Sigmoid colon (tissue), 6 donors: ENCODE measurements at regions not wholly inside any gene's neighbourhood (a gene's known extent, or its start where the extent isn't known, plus 50 kb on each side); places are given as distances from the start of the nearest gene placed in this dataset.

Experiments
- DNase-seq: peaks from one replicate; pipeline ENCODE4 v3.0.0-alpha.2; 2019
- H3K27ac ChIP-seq, 4 donors: fragments of 200-600 bp; sonication (generic); one replicate each; pipeline ENCODE4 v1.5.1; 2016 to 2019; ENCODE audit warnings: mild to moderate bottlenecking in 1 of 4
- H3K27me3 ChIP-seq, 3 donors: fragments of 200-600 bp; sonication (generic); one replicate each; pipeline ENCODE4 v1.5.1; 2019; ENCODE audit warnings: mild to moderate bottlenecking in 1 of 3
- H3K36me3 ChIP-seq, 4 donors: fragments of 200-600 bp; sonication (generic); one replicate each; pipeline ENCODE4 v1.5.1; 2016 to 2019
- H3K4me1 ChIP-seq, 4 donors: fragments of 200-600 bp; sonication (generic); one replicate each; pipeline ENCODE4 v1.5.1; 2017 to 2019
- H3K4me3 ChIP-seq, 4 donors: fragments of 200-600 bp; sonication (generic); one replicate each; pipeline ENCODE4 v1.5.1; 2017 to 2019; ENCODE audit warnings: mild to moderate bottlenecking in 2 of 4, moderate library complexity in 1 of 4
- H3K9me3 ChIP-seq, 4 donors: fragments of 200-600 bp in 3 of 4; sonication (generic) in 3 of 4; one replicate each; pipeline versions ENCODE4 v1.5.1 to v1.6.1; 2013 to 2019
- EP300 ChIP-seq, 4 donors: sonication (generic); formaldehyde crosslinking; IDR thresholded peaks; one replicate each; pipeline ENCODE4 v1.6.1; 2017; ENCODE audit warnings: antibody characterized with exemption in 4 of 4
- POLR2A ChIP-seq, 2 donors: fragments of 450-650 bp; IDR thresholded peaks; one replicate each; pipeline ENCODE4 v1.6.1; 2016; ENCODE audit warnings: antibody characterized with exemption in 2 of 2, mild to moderate bottlenecking in 2 of 2, moderate library complexity in 2 of 2
- POLR2AphosphoS5 ChIP-seq, 4 donors: sonication (generic); formaldehyde crosslinking; IDR thresholded peaks; one replicate each; pipeline ENCODE4 v1.6.1; 2017; ENCODE audit warnings: antibody characterized with exemption in 4 of 4
- WGBS, 2 donors: extraction: QIAGEN DNeasy Blood & Tissue Kit; methylation state at CpG; one replicate each; pipeline ENCODE4 v1.1.7; 2013; 5-methylcytosine and 5-hydroxymethylcytosine counted together
- intact Hi-C: fragments of 100-400 bp; cut with DNase I; formaldehyde crosslinking; loops from one replicate; pipeline ENCODE4 v1.15.1; 2023
- TF ChIP-seq, protein P1 (sequence below), 4 experiments: fragments of 450-650 bp in 3 of 4; fragments of 200-600 bp in 1 of 4; IDR thresholded peaks; one replicate each; pipeline ENCODE4 v1.5.1; 2016 to 2019; ENCODE audit warnings: antibody characterized with exemption in 4 of 4, mild to moderate bottlenecking in 3 of 4, moderate library complexity in 2 of 4
- donor health status: healthy with polysubstance abuse.
- donor health status: healthy.

DNA sequence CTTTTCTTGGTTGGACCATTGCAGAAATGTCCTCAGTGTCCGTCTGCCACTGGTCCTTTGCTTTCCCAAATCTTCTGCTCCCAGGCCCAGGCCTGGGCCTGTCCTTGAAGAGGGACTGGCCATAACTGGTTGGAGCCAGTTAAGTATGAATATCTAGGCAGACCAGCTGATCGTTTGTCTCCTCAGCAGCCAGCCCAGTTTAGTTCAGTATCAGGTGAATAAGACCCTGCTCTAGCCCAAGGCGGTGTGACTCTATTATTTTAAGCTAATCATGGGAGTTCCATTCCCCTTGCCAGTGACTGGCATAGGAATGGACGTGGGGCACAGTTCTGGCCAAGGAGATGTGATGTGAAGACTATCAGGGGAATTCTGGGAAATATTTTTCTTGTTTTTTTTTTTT lies 73.9 kb upstream of the RASGRF1 start:
- WGBS, 2 donors, result 76 to 86% methylated on average over 4 of the region's 4 CpGs
- Histone ChIP-seq H3K27me3 (no peaks in the 10 kb centered on the region), H3K4me3 (no peak overlapping the region), H3K36me3 (no peaks in the 10 kb centered on the region), H3K9me3 (no peaks in the 10 kb centered on the region), H3K4me1 (no peaks in the 10 kb centered on the region), H3K27ac (no peak overlapping the region)
- TF ChIP-seq, protein P1, sequence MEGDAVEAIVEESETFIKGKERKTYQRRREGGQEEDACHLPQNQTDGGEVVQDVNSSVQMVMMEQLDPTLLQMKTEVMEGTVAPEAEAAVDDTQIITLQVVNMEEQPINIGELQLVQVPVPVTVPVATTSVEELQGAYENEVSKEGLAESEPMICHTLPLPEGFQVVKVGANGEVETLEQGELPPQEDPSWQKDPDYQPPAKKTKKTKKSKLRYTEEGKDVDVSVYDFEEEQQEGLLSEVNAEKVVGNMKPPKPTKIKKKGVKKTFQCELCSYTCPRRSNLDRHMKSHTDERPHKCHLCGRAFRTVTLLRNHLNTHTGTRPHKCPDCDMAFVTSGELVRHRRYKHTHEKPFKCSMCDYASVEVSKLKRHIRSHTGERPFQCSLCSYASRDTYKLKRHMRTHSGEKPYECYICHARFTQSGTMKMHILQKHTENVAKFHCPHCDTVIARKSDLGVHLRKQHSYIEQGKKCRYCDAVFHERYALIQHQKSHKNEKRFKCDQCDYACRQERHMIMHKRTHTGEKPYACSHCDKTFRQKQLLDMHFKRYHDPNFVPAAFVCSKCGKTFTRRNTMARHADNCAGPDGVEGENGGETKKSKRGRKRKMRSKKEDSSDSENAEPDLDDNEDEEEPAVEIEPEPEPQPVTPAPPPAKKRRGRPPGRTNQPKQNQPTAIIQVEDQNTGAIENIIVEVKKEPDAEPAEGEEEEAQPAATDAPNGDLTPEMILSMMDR (IDR thresholded peaks at IDR 0.05), result no peak
- no peak for TF ChIP-seq POLR2AphosphoS5 (IDR thresholded peaks at IDR 0.05)
- TF ChIP-seq POLR2A (IDR thresholded peaks at IDR 0.05), result no peak
- TF ChIP-seq EP300 (IDR thresholded peaks at IDR 0.05), result no peak
- intact Hi-C loops, result no loop called here
- DNase-seq, result no peak

DNA sequence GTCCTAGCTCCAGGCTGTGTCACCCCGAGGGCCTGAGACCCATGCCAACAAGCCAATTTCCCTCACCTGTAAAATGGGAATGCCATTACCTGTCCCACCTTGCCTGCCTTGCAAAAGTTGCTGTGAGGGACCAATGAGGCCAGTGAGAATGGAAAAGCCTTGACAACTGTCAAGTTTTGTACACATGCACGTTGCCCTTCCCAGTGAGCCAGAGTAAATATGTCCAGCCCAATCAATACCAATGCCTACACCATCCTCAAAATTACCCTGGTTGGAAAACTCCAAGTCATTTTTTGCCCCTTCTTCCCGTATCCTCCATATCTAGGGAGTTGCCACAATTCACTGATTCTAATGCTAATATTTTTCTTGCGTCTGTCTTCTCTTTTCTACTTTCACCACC lies 73.5 kb upstream of the RASGRF1 start:
- TF ChIP-seq, protein P1 (IDR thresholded peaks at IDR 0.05), result no peak
- TF ChIP-seq EP300 (IDR thresholded peaks at IDR 0.05) (no peak), POLR2AphosphoS5 (IDR thresholded peaks at IDR 0.05) (no peak), POLR2A (IDR thresholded peaks at IDR 0.05) (no peak)
- Histone ChIP-seq H3K9me3 (no peaks in the 10 kb centered on the region), H3K27ac (no peak overlapping the region), H3K4me3 (no peak overlapping the region), H3K4me1 (no peaks in the 10 kb centered on the region), H3K27me3 (no peaks in the 10 kb centered on the region), H3K36me3 (no peaks in the 10 kb centered on the region)
- intact Hi-C loops, result no loop called here
- no peak for DNase-seq
- WGBS, 2 donors, result 71 to 84% methylated on average over 4 of the region's 4 CpGs

DNA sequence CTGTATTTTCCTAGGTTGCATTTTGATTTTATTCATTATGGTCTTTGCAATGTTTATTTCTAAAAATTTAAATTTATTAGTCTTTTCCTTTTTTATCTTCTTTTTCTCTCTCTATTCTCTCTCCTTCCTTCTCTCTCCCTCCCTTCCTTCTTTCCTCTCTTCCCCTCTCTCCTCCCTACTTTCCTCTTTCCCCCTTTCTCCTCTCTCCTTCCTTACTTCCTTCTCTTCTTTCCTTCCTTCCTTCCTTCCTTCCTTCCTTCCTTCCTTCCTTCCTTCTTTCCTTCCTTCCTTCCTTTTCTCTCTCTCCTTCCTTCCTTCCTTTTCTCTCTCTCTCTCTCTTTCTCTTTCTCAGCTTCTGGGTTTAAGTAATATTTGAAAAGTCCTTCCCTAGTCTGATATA lies 72.8 kb upstream of the RASGRF1 start:
- intact Hi-C loops, result no loop called here
- no peak for DNase-seq

DNA sequence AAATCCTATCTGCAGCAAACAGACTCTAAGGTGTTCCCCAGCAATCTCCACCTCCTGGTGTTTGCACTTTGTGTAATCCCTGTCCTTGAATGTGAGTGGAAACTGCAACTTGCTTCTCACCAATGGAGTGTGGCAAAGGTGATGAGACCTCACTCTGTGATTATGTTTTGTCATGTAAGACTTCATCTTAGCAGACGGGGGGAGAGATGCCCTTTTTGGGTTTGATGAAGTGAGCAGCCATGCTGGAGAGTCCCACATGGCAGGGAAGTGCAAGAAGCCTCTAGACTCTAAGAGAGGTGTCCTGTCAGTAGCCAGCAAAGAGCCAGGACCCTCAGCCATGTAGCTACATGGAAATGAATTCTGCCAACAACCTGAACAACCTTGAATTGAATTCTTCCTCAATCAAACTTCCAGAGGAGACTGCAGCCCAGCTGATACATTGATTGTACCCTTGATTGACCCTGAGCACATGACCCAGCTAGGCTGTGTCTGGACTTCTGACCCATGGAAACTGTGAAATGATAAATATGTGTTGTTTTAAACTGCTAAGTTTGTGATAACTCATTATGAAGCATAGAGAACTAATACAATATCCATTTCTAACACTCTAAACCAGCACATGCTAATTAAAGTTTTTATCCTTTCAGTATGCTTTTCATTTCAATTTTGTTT lies 71.4 kb upstream of the RASGRF1 start:
- H3K36me3 ChIP-seq, result no peaks in the 10 kb centered on the region
- H3K27ac ChIP-seq, result no peak overlapping the region
- H3K4me3 ChIP-seq, result no peak overlapping the region
- TF ChIP-seq POLR2AphosphoS5 (IDR thresholded peaks at IDR 0.05) (no peak), POLR2A (IDR thresholded peaks at IDR 0.05) (no peak), EP300 (IDR thresholded peaks at IDR 0.05) (no peak)
- TF ChIP-seq, protein P1 (IDR thresholded peaks at IDR 0.05), result no peak
- no peak for DNase-seq
- H3K9me3 ChIP-seq, result no peaks in the 10 kb centered on the region
- 34 to 41% methylated on average over 1 of the region's 1 CpG for WGBS, 2 donors
- intact Hi-C loops, result no loop called here
- H3K4me1 ChIP-seq, result no peaks in the 10 kb centered on the region
- H3K27me3 ChIP-seq, result no peaks in the 10 kb centered on the region

More for the DNA sequence above, 72.8 kb upstream of the RASGRF1 start:
- Histone ChIP-seq H3K4me1 (no peaks in the 10 kb centered on the region), H3K36me3 (no peaks in the 10 kb centered on the region), H3K9me3 (no peaks in the 10 kb centered on the region), H3K4me3 (no peak overlapping the region), H3K27ac (no peak overlapping the region), H3K27me3 (no peaks in the 10 kb centered on the region)
- TF ChIP-seq, protein P1 (IDR thresholded peaks at IDR 0.05), result no peak
- TF ChIP-seq POLR2A (IDR thresholded peaks at IDR 0.05) (no peak), EP300 (IDR thresholded peaks at IDR 0.05) (no peak), POLR2AphosphoS5 (IDR thresholded peaks at IDR 0.05) (no peak)

DNA sequence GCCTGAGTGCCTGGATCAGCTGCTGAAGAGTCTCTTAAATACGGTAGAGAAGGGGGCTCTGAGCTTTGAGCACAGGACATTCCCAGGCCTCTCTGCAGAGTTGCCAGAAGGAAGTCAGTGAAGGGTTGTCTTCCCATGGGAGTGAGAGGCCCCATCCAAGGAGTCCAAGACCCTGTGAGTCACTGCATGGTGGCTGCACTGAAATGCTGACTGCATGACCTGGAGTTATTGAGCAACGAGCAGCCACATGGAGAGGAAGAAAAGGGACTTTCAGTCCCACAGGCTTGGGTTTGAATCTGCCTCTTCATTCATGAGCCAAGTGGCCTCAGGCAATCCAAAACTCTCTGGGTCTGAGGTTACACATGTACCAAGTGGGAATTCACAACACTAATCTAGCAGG lies 69.6 kb upstream of the RASGRF1 start:
- no peak for TF ChIP-seq EP300 (IDR thresholded peaks at IDR 0.05)
- no peak for TF ChIP-seq POLR2AphosphoS5 (IDR thresholded peaks at IDR 0.05)
- no peak for TF ChIP-seq POLR2A (IDR thresholded peaks at IDR 0.05)
- TF ChIP-seq, protein P1 (IDR thresholded peaks at IDR 0.05), result no peak
- H3K27me3 ChIP-seq, result no peaks in the 10 kb centered on the region
- intact Hi-C loops, result no loop called here
- no peaks in the 10 kb centered on the region for H3K4me1 ChIP-seq
- WGBS, 2 donors, result 51 to 66% methylated on average over 2 of the region's 2 CpGs
- no peak overlapping the region for H3K4me3 ChIP-seq
- no peaks in the 10 kb centered on the region for H3K36me3 ChIP-seq
- DNase-seq, result no peak
- H3K27ac ChIP-seq, result no peak overlapping the region
- H3K9me3 ChIP-seq, result no peaks in the 10 kb centered on the region
